ENCODE measurements at regions not wholly inside any gene's neighbourhood (a gene's known extent, or its start where the extent isn't known, plus 50 kb on each side); places are given as distances from the start of the nearest gene placed in this dataset.

DNA sequence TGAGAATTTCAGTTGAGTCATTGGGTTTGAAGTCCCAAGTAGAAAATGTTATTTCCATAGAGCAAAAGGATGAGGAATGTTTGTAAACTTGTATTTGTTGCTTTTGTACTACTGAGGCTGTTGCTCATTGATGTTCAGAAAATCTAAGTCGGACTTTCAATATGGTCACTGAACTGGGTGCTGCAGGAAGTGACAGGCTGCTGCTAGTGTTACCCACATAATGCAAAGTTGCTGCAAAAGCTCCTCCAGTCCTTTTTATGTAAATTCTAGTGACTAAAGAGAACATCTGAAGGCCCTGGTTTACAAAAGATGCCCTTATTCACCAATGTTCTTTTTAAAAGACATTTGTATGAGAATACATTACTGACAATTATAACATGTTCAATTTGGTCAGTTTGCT, 131.1 kb upstream of the FAM98A start:
- FAIRE-seq, result no peak
- H3K9me3 ChIP-seq (replicated peaks; ENCODE audit: control insufficient read depth, insufficient read depth, low read length), result no peaks in the 10 kb centered on the region
- no peaks in the 10 kb centered on the region for H3K79me2 ChIP-seq (ENCODE audit: control insufficient read depth, insufficient read depth, low read length)
- H3K4me3 ChIP-seq, result no peak overlapping the region
- RAD21 ChIA-PET (ENCODE audit: unreplicated experiment), result no interaction called here
- H4K20me1 ChIP-seq (ENCODE audit: control insufficient read depth, insufficient read depth), result no peaks in the 10 kb centered on the region
- TF ChIP-seq SKIL (IDR thresholded peaks at IDR 0.05; ENCODE audit: low read depth, poor library complexity, severe bottlenecking), result no peak
- no peak for TF ChIP-seq PRDM15 (CRISPR knock-in tag; IDR thresholded peaks at IDR 0.05)
- no peak for TF ChIP-seq ZZZ3 (IDR thresholded peaks at IDR 0.05; ENCODE audit: control insufficient read depth, insufficient read length, low read depth)
- no TSS peak for BruUV-seq (replicated peaks)
- intact Hi-C loops (cut with micrococcal nuclease; ENCODE audit: unreplicated experiment), result no loop called here
- H3K36me3 ChIP-seq (ENCODE audit: control insufficient read depth in 2 of 2, insufficient read depth in 2 of 2, low read length in 1 of 2), result no peaks in the 10 kb centered on the region
- POLR2A ChIA-PET, result no interaction called here
- no peak overlapping the region for H2AFZ ChIP-seq (ENCODE audit: control insufficient read depth, low read depth, low read length)
- no peak for DNase-seq (ENCODE audit: low read depth, low spot score)
- SMC1A ChIA-PET (ENCODE audit: uncharacterized antibody, unreplicated experiment), result no interaction called here
- no peak overlapping the region for H3K4me2 ChIP-seq (ENCODE audit: control insufficient read depth, insufficient read depth)
- H3K27ac ChIP-seq (ENCODE audit: control insufficient read depth, insufficient read depth), result no peak overlapping the region
- H3K27me3 ChIP-seq (replicated peaks in 1 of 2; ENCODE audit: control insufficient read depth in 2 of 2, insufficient read depth in 2 of 2, low read length in 1 of 2), result no peaks in the 10 kb centered on the region
- in situ Hi-C loops (cut with MboI), result no loop called here
- CTCF ChIA-PET, result no interaction called here
- H3K4me1 ChIP-seq (ENCODE audit: control insufficient read depth, insufficient read depth, low read length), result no peaks in the 10 kb centered on the region
- peak; percentile 50 for ATAC-seq
- no peak overlapping the region for H3K9ac ChIP-seq (ENCODE audit: control insufficient read depth, insufficient read depth, low read length)
- WGBS (ENCODE audit: insufficient coverage, insufficient replicate concordance, low lambda C conversion rate, missing lambda C conversion rate), result 6% methylated on average over 1 of the region's 1 CpG

Data from GM12878 (cell line).